ENCODE measurements at regions not wholly inside any gene's neighbourhood (a gene's known extent, or its start where the extent isn't known, plus 50 kb on each side); places are given as distances from the start of the nearest gene placed in this dataset.

DNA sequence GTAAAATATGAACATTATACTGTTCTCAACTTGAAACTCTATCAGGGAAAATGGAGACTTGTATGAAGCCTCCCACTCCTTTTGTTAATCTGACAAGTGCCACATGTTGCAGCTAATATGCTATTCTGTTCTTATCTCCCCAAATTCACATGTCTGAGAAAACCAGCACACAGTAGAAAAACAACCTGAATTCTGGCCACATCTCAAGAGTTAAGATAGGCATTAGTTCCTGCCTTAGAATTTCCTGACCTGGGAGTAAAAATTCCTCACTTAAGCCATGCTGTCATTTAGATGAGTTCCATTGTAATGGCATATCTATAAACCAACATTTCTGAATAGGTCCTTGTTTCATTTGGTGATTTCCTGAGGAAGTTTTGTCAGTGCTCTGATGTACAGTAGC, 1098.5 kb downstream of the EFNB2 start:
- TF ChIP-seq CTCF (IDR thresholded peaks at IDR 0.05) (no peak), POLR2A (IDR thresholded peaks at IDR 0.05) (no peak)
- Histone ChIP-seq H3K27me3 (no peaks in the 10 kb centered on the region), H3K4me1 (no peaks in the 10 kb centered on the region), H3K9me3 (no peaks in the 10 kb centered on the region), H3K36me3 (replicated peaks in 1 of 2; ENCODE audit: insufficient read depth in 1 of 2, low read depth in 2 of 2) (no peaks in the 10 kb centered on the region), H3K27ac (no peak overlapping the region), H3K4me3 (no peak overlapping the region)
- DNase-seq: no peak
- intact Hi-C loops (cut with DNase I): no loop called here
- no peak for ATAC-seq

DNA sequence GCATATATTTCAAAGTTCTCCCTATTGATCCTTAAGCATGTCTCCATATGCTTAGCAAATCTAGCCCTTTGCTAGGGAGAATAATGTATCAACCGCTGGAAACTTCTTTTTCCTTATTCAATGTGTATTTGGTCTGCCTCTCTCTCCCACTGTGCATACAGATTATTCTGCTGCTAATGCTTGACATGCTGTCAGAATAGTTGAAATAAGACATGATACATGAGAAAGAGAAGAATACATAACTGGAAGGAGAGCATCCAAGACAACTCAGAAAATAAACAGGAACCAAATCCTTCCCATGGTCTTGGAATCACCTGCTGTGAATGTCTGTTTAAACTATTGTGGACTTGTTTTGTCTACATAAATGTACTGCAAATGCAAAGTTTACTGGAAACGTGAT, 1103.0 kb downstream of the EFNB2 start:
- H3K27me3 ChIP-seq: no peaks in the 10 kb centered on the region
- H3K36me3 ChIP-seq (replicated peaks in 1 of 2; ENCODE audit: insufficient read depth in 1 of 2, low read depth in 2 of 2): no peaks in the 10 kb centered on the region
- WGBS, 2 donors: 63% methylated on average over 2 of the region's 2 CpGs
- H3K4me1 ChIP-seq: no peaks in the 10 kb centered on the region
- ATAC-seq (no peak), DNase-seq (no peak)
- no peak overlapping the region for H3K4me3 ChIP-seq
- no peaks in the 10 kb centered on the region for H3K9me3 ChIP-seq
- intact Hi-C loops (cut with DNase I): no loop called here
- H3K27ac ChIP-seq: no peak overlapping the region
- TF ChIP-seq CTCF (IDR thresholded peaks at IDR 0.05): no peak

- no peaks in the 10 kb centered on the region for H3K9me3 ChIP-seq
- no peak overlapping the region for H3K4me3 ChIP-seq
- 23 to 30% methylated on average over 2 of the region's 2 CpGs for WGBS, 2 donors
- no peaks in the 10 kb centered on the region for H3K27me3 ChIP-seq
- intact Hi-C loops (cut with DNase I): no loop called here
- TF ChIP-seq POLR2A (IDR thresholded peaks at IDR 0.05): no peak
- TF ChIP-seq CTCF (IDR thresholded peaks at IDR 0.05): no peak
- ATAC-seq (no peak), DNase-seq (no peak)
- no peak overlapping the region for H3K27ac ChIP-seq
- H3K4me1 ChIP-seq: no peaks in the 10 kb centered on the region
- no peaks in the 10 kb centered on the region for H3K36me3 ChIP-seq (replicated peaks in 1 of 2; ENCODE audit: insufficient read depth in 1 of 2, low read depth in 2 of 2)
Observed at GRCh38 chr13:105428811-105429210, 1106.7 kb downstream of the EFNB2 start.

DNA sequence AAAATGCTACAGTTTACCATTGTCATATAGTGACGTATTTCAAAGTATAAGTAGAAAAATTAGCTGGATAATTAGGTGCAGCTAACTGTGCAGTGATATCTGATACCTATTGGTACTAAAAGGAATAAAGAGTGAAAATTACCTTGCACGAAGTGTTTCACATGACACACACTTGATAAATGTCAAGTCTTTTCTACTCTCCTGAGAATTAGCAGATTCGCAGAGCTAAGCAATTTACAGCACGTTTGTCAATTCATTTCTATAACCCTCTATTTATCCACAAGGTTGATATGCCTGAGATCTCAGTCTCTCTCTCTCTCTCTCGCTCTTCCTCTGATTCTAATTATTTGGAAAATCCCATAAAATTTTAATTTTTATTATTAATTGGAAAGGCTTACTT, 1109.0 kb downstream of the EFNB2 start:
- DNase-seq: no peak
- 56 to 68% methylated on average over 5 of the region's 5 CpGs for WGBS, 2 donors

More for the DNA sequence above, 1109.0 kb downstream of the EFNB2 start:
- ATAC-seq: no peak
- no peaks in the 10 kb centered on the region for H3K9me3 ChIP-seq
- intact Hi-C loops (cut with DNase I): no loop called here
- H3K36me3 ChIP-seq (replicated peaks in 1 of 2; ENCODE audit: insufficient read depth in 1 of 2, low read depth in 2 of 2): no peaks in the 10 kb centered on the region
- no peaks in the 10 kb centered on the region for H3K27me3 ChIP-seq
- TF ChIP-seq POLR2A (IDR thresholded peaks at IDR 0.05) (no peak), CTCF (IDR thresholded peaks at IDR 0.05) (no peak)
- no peak overlapping the region for H3K27ac ChIP-seq
- H3K4me1 ChIP-seq: no peaks in the 10 kb centered on the region
- H3K4me3 ChIP-seq: no peak overlapping the region
